MG63 (cell line): ENCODE measurements at regions not wholly inside any gene's neighbourhood (a gene's known extent, or its start where the extent isn't known, plus 50 kb on each side); places are given as distances from the start of the nearest gene placed in this dataset.
"Not testable (repeated sequence)": the region's sequence is repeated elsewhere in the genome, so short reads cannot be mapped to it uniquely, and the experiment has no call there.

Source experiments
- DNase-seq: peaks from one replicate; pipeline ENCODE4 v3.0.0-alpha.2; 2020
- H3K27me3 ChIP-seq: fragments of 250-450 bp; sonication (Bioruptor Pico); 2 replicates; pipeline ENCODE4 v1.5.1; 2020; ENCODE audit warnings: mild to moderate bottlenecking, moderate library complexity
- H3K36me3 ChIP-seq: fragments of 250-450 bp; sonication (Bioruptor Pico); 2 replicates; pipeline ENCODE4 v1.5.1; 2020; ENCODE audit warnings: mild to moderate bottlenecking, moderate library complexity
- H3K4me3 ChIP-seq: fragments of 250-450 bp; sonication (Bioruptor Pico); 2 replicates; pipeline ENCODE4 v1.5.1; 2020; ENCODE audit warnings: mild to moderate bottlenecking, moderate library complexity
- H3K9me3 ChIP-seq: fragments of 250-450 bp; sonication (Bioruptor Pico); 2 replicates; pipeline ENCODE4 v1.5.1; 2020; ENCODE audit warnings: mild to moderate bottlenecking, moderate library complexity

DNA sequence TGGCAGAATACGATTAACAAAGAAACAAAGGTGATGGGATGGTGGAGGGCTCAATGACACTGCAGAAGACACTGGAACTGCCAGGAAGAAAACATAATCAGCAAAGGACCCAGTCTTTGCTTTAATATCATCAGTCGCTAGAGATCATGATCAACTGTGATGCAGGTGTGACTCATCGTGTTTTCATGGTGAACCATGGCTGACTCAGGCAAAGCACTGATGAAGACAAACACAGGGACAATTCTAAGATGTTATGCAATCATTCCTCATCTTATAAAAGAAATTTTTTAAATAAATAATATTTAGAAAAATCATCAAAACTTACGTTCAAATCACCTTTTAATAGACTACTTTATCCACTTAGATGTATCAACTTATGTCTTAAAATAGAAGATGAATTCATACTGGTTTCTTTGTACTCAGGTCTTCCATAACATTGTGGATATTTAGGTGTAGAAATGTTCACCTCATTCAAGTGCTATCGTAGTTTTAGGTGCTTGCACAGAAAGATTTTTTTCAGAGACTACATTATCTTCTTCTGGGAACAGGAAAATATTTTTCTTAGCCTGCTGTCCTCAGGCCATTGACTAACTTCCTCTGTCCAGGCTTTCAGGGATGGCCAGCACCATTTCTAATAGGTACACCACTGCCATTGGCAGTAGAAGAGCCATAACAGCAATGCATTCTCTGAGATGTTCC, 673.4 kb upstream of the MEF2C start:
- peak; percentile 84 for DNase-seq
- no peak overlapping the region for H3K4me3 ChIP-seq

DNA sequence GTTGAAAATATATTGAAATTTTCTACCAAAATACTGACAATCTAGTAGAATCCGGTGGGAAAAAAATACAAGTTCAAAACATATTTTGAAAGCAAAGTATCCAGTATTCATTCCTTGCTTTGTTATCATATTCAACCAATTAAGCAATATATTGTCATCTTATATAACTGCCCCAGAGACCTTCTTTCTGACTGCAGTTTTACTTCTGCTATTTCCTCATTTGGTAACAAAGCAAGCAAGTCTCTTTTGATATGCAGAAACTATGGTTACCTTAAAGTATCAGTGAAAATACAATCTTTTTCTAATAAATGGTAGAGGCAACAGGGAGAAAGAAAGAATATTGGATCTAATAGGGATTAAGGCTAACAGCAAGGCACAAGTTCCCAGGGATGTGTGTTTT, 663.7 kb upstream of the MEF2C start:
- H3K9me3 ChIP-seq, result no peaks in the 10 kb centered on the region
- no peaks in the 10 kb centered on the region for H3K27me3 ChIP-seq
- H3K4me3 ChIP-seq, result no peak overlapping the region
- DNase-seq, result no peak
- no peaks in the 10 kb centered on the region for H3K36me3 ChIP-seq

More for the DNA sequence above, 673.4 kb upstream of the MEF2C start:
- no peaks in the 10 kb centered on the region for H3K27me3 ChIP-seq
- H3K9me3 ChIP-seq, result 0 out of 2 replicates have a peak, but pooled peaks cover 2% of the 10 kb centered on the region
- H3K36me3 ChIP-seq, result no peaks in the 10 kb centered on the region

DNA sequence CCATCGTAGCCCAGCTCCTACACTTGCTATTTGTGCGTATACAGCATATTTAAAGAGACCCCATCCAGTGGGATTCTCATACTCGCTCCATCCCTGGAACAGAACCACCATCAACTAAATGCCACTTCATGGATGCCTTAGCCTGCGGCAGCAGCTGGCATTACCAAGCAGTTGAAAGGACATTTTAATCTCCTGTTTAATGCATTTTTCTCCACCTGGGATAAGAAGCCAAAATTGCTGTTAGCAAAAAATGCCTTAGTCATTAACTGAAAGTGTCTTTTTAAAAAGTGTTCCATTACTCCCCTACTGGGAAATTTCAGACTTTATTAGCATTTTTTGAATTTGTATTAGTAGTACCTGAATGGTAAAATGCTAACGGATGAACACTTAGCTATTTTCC, 662.6 kb upstream of the MEF2C start:
- Histone ChIP-seq H3K36me3 (no peaks in the 10 kb centered on the region), H3K27me3 (no peaks in the 10 kb centered on the region), H3K9me3 (no peaks in the 10 kb centered on the region), H3K4me3 (no peak overlapping the region)
- no peak for DNase-seq

DNA sequence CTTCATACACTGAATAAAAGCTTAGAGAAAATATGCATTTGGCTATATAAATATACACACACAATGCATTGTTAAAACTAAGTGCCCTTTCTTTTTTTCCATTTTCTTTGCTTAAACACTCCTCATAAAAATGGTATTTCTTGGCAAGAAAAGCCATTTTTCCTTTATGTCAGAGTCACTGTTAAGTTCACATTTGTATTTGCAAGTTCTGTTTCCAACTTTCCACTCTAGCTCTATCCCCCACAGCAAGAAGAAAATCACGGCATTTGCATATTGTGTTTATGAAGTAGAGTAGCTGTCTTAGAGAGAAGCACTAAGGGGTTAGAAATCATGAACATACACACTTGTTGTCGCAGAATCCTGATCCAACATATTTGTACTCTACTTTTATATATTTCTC, 662.1 kb upstream of the MEF2C start:
- H3K4me3 ChIP-seq, result no peak overlapping the region

DNA sequence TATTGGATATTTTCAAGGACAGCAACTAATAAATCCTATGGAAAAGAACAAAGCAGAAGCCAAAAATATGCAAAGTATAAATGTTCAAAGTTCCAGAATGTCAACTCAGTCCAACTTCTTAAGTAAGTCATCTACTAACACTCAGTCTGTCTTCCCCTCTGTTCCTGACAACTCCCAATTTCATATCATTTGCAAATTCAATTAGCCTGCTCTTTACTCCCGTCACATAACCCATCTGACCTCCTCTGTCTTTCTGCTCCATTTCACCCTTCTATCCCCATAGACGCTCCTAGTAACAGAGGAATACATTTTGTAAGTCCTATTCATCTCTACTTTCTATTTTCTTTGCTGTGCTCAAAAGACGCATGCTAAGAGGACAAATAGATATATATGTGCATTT, 659.8 kb upstream of the MEF2C start:
- no peaks in the 10 kb centered on the region for H3K36me3 ChIP-seq
- H3K4me3 ChIP-seq, result no peak overlapping the region
- no peaks in the 10 kb centered on the region for H3K9me3 ChIP-seq
- H3K27me3 ChIP-seq, result no peaks in the 10 kb centered on the region
- DNase-seq, result no peak

More for the DNA sequence above, 662.1 kb upstream of the MEF2C start:
- Histone ChIP-seq H3K9me3 (no peaks in the 10 kb centered on the region), H3K27me3 (no peaks in the 10 kb centered on the region), H3K36me3 (no peaks in the 10 kb centered on the region)
- DNase-seq, result no peak

DNA sequence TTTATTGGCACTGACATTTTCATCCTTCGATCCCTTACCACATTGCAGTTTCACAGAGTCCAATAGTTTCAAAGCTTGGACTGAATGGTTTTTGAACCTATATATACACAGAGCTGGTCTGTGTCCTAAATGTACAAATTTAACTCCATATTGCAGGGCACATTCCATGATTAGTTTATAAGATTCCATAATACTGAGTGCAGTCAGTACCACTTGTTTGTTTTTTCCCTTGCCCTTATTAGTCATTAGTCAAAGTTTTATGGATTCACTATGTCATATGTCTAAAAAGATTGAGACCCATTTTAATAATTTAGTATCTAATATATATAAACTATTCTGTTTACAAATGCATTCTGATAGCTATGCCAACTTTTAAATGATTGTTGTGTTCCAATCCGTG, 654.8 kb upstream of the MEF2C start:
- Histone ChIP-seq H3K9me3 (no peaks in the 10 kb centered on the region), H3K36me3 (no peaks in the 10 kb centered on the region), H3K27me3 (no peaks in the 10 kb centered on the region), H3K4me3 (no peak overlapping the region)
- no peak for DNase-seq

DNA sequence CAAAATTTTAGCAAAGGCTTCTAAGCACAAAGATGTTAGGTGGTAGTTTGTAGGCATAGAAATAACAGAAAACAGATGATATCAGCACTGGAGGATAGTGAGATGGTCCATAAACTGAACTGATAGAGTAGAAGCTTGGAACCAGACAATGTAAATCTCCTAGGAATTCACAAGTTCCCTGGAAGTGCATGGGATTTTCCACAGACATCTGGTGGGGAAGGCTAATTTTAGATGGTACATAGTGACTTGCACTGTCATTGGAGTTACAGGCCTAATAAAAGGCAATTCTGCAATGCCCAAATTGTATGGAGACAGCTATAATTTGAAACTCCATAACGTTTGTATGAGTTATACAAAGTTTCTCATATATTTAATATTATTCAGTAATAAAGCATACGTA, 653.0 kb upstream of the MEF2C start:
- H3K36me3 ChIP-seq, result no peaks in the 10 kb centered on the region
- H3K27me3 ChIP-seq, result no peaks in the 10 kb centered on the region
- DNase-seq, result no peak
- H3K4me3 ChIP-seq, result no peak overlapping the region
- H3K9me3 ChIP-seq, result no peaks in the 10 kb centered on the region

DNA sequence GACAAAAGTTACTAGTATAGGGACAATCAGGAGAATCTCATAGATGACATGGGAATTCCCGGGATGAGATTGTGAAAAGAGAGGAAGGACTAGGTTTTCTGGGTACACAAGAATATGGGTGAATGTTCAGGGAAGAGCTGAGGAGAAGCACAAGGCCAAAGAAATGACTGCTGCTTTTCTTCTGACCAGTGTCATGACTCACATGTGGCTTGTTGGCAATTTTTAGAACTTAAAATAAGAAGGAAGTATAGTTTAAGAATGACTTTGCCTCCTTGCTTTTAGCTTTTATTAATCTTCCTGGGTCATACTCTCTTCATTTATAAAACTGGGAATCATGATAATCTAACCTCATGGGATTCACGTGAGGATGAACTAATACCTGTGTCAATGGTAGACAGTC, 652.4 kb upstream of the MEF2C start:
- Histone ChIP-seq H3K9me3 (no peaks in the 10 kb centered on the region), H3K36me3 (no peaks in the 10 kb centered on the region), H3K4me3 (no peak overlapping the region), H3K27me3 (no peaks in the 10 kb centered on the region)
- no peak for DNase-seq

DNA sequence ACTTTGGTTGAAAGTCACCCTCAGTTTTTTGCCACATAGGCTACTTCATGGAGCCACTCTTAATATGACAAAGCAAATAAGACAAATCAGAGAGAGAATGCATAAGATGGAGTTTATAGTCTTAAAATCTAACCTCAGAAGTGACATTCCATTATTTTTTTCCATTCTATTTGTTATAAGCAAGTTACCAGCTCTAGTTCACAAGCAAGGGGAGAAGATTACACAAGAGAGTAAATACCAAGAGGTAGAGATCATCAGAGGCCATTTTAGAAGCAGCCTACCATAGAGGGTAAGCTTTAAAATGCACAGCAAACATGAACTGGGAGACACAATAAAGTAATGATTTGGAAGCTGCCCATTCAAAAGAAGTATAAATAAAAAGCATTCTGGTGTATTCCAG, 651.3 kb upstream of the MEF2C start:
- Histone ChIP-seq H3K9me3 (no peaks in the 10 kb centered on the region), H3K27me3 (no peaks in the 10 kb centered on the region), H3K36me3 (no peaks in the 10 kb centered on the region), H3K4me3 (no peak overlapping the region)
- no peak for DNase-seq

DNA sequence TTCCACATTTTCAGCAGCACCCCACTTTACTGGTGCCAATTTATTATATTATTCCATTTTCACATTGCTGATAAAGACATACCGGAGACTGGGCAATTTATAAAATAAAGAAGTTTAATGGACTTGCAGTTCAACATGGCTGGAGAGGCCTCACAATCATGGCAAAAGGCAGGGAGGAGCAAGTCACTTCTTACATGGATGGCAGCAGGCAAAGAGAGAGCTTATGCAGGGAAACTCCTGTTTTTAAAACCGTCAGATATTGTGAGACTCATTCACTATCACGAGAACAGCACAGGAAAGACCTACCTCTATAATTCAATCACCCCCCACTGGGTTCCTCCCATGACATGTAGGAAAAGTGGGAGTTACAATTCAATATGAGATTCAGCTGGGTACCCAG, 641.8 kb upstream of the MEF2C start:
- DNase-seq, result no peak
- H3K27me3 ChIP-seq, result no peaks in the 10 kb centered on the region
- no peak overlapping the region for H3K4me3 ChIP-seq
- no peaks in the 10 kb centered on the region for H3K36me3 ChIP-seq
- H3K9me3 ChIP-seq, result no peaks in the 10 kb centered on the region

DNA sequence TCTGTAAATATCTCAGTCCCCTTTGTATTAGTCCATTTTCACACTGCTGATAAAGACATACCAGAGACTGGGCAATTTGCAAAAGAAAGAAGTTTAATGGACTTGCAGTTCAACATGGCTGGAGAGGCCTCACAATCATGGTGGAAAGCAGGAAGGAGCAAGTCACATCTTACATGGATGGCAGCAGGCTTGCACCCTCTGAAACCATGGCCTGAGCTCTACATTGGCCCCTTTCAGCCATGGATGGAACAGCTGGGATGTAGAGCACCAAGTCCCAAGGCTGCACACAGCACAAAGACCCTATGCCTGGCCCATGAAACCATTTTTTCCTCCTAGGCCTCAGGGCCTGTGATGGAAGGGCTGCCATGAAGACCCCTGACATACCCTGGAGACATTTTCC, 640.9 kb upstream of the MEF2C start:
- not testable (repeated sequence) for H3K9me3 ChIP-seq, DNase-seq, H3K36me3 ChIP-seq, H3K27me3 ChIP-seq, H3K4me3 ChIP-seq

DNA sequence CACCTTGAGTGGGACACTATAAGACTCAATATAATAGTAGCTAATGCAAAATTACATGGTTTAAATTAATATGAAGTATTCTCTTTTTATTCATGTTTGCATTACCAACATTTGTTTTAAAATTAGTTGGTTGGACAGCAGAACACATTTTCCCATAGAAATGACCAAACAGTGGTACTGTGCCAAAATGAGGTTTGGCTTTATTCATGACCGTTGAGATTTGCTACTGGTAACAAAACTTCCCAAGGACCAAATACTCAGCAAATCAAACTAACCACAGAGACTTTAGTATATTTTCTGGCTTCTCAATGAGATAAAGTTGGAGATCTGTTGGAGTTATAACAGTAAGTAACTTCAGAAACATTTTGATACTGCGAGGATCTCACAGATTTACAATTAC, 637.8 kb upstream of the MEF2C start:
- Histone ChIP-seq H3K27me3 (no peaks in the 10 kb centered on the region), H3K36me3 (no peaks in the 10 kb centered on the region), H3K4me3 (no peak overlapping the region), H3K9me3 (no peaks in the 10 kb centered on the region)
- no peak for DNase-seq

DNA sequence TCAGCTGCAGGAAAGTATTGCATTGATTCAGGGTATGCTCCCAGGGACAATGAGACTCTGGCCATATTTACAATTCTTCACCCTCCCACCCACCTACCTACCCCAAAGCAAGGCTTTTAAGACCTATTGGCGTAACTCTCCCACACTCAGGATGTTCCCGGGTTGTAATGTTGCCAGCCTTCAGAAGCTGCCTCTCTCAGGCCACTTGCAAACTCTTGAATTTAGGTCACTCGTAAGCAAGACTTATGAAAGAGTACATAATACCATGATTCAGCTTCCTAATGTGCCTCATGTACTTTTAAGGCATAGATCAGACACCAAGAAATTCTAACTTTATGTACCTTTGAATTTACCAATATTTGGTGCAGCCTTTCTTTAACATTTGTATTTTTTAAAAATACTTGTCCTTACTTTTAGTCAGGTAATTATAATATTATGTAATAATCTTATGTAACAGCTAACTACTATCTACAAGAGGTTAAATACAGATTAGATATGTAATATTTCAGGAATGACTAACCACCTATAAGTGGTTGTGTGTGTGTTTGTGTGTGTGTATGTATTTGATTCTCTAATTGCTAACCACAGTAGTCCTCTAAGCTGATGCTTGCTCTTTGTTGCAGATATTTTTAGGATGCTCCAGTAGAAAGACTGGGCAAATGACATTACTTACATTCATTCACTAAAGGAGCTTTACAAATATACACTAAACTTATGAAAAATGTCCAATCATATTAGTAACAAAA, 630.5 kb upstream of the MEF2C start:
- H3K27me3 ChIP-seq, result no peaks in the 10 kb centered on the region
- H3K36me3 ChIP-seq, result no peaks in the 10 kb centered on the region
- no peak for DNase-seq
- no peaks in the 10 kb centered on the region for H3K9me3 ChIP-seq
- H3K4me3 ChIP-seq, result no peak overlapping the region

DNA sequence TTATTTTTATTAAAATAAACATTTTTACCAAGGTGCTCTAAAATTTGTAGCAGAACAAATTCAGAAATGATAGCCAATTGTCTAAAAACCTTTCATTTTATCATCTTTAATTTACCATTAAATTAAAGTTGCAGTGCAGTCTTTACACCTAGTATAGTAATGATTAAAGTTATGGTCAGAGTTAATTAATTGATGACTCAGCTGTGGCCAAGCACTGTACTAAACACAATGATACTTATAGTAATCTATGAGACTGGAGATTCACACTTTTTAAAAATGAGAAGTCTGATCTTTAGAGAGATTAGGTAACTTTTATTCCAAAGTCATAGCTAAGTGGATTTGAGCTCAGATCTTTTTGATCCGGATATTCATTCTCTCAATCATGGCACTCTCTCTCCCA, 621.1 kb upstream of the MEF2C start:
- Histone ChIP-seq H3K9me3 (no peaks in the 10 kb centered on the region), H3K27me3 (0 out of 2 replicates have a peak, but pooled peaks cover 2% of the 10 kb centered on the region), H3K36me3 (no peaks in the 10 kb centered on the region), H3K4me3 (no peak overlapping the region)
- no peak for DNase-seq

DNA sequence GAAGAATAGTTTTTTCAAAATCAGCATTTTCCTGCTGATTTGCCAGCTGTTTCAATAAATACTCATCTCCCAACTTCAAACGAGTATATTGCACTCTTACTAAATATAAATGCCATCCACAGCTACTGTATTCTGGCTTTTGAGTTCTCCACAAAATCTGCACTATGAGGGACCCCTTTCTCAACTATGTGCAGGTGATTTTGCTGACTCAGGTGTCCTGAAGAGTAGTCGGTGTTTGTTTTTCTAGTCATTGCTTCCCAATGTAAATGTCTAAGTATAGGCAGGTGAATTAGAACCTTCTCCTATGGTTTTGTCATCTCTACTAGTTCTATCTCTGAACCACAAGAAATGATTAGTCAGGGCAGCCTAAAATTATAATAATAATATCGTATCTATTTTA, 616.8 kb upstream of the MEF2C start:
- no peak for DNase-seq
- no peaks in the 10 kb centered on the region for H3K36me3 ChIP-seq
- H3K27me3 ChIP-seq, result peaks cover 2% of the 10 kb centered on the region; the same call in 1 of the 2 replicates
- no peaks in the 10 kb centered on the region for H3K9me3 ChIP-seq
- H3K4me3 ChIP-seq, result no peak overlapping the region

DNA sequence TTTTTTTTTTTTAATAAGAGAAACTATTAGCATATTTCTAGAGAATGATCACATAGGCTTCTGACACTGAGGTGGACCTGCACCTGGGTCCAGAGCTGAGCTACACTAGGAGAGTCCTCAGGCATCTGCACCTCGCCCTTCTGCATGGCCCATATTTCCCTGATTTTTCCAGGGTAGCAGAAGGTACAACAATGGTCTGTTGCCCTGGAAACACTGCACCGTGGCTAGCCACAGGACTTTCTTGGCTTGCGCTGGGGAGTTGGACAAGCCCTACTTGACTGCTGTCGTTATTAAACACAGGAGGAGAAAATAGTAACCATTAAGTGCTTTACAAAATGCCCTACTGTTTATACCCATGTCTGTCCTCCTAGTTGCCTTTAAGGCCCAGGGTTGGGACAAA, 615.7 kb upstream of the MEF2C start:
- H3K4me3 ChIP-seq, result no peak overlapping the region
- no peak for DNase-seq
- no peaks in the 10 kb centered on the region for H3K9me3 ChIP-seq
- no peaks in the 10 kb centered on the region for H3K36me3 ChIP-seq
- H3K27me3 ChIP-seq, result peaks cover 2% of the 10 kb centered on the region; the same call in 1 of the 2 replicates

DNA sequence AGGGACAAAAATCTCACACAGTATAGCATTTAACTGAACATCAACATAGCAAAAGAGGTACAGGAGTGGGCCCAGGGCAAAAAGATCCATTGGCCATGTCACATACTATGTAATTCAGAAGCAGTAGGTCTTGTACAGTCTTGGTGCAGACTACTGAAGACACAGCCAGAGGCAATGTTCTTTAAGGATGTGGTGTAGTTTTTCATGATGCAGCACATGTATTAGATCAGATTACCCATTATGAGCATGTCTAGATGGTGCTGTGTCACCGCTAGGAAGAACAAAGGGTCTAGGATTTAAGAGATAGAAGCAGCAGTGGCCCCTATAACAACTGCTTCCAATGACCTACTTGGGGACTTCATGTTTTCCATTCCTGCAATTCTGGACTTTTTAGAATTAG, 610.4 kb upstream of the MEF2C start:
- no peak for DNase-seq
- Histone ChIP-seq H3K27me3 (peaks cover 2% of the 10 kb centered on the region; the same call in 1 of the 2 replicates), H3K36me3 (no peaks in the 10 kb centered on the region), H3K4me3 (no peak overlapping the region), H3K9me3 (no peaks in the 10 kb centered on the region)

DNA sequence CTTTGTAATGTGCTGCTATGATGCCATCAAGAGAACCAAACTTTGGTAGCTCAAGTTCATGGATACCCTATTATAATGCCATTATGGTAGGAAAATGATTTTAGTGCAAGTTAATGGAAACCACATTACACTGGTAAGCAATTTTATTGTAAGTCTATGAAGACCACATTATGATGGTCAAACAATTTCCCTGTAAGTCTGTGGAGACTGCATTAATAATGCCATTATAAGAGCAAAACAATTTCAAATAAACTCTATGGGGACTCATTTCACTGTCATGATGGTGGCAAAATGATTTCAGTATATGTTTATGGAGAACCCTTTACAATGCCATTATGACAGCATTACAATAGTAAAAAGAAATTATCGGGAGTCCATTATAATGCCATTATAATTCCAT, 602.0 kb upstream of the MEF2C start:
- no peak for DNase-seq
- Histone ChIP-seq H3K4me3 (no peak overlapping the region), H3K36me3 (no peaks in the 10 kb centered on the region), H3K27me3 (no peaks in the 10 kb centered on the region), H3K9me3 (no peaks in the 10 kb centered on the region; the same call in 1 of the 2 replicates)
